Stimulated activated CD8-positive, alpha-beta memory T cell treated with anti-CD3 and anti-CD28 coated beads, Interleukin-4, amount 100 ng/mL, for 4 hours (primary cell): ENCODE measurements at regions not wholly inside any gene's neighbourhood (a gene's known extent, or its start where the extent isn't known, plus 50 kb on each side); places are given as distances from the start of the nearest gene placed in this dataset.

Experiments
- DNase-seq, 2 donors: peaks; one replicate each; pipeline ENCODE4 v3.0.0-alpha.2; 2020; ENCODE audit warnings: low read depth in 2 of 2, low spot score in 1 of 2

- DNase-seq, result no peak
Measured at GRCh38 chr6:138607478-138608433, 108.5 kb upstream of the NHSL1 start.

- DNase-seq, result no peak
Measured at GRCh38 chr6:138608896-138609295, 109.6 kb upstream of the NHSL1 start.

GRCh38 chr6:138609801-138610430 is 110.6 kb upstream of the NHSL1 start:
- no peak for DNase-seq

GRCh38 chr6:138610816-138611215 is 111.5 kb upstream of the NHSL1 start:
- no peak for DNase-seq

GRCh38 chr6:138614151-138614550 is 114.9 kb upstream of the NHSL1 start:
- DNase-seq, result no peak

DNA sequence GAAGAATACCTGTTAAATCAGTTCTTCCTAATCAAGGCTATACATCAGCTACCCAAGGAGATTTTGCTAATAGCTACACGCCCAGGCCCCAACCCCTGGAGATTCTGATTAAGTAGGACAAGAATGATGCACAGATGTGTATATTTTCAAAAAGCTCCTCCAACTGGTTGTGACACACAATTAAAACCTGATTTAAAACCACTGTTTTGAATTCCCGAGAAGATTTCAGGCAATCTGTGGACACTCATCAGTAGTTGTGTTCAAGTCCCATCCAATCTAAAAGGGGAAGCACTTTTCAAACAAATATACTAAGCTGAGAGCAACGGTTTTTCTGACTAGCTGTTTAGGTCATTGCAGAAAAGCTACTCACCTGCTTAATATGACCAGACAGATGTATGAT is 118.9 kb upstream of the NHSL1 start:
- DNase-seq, result no peak

DNA sequence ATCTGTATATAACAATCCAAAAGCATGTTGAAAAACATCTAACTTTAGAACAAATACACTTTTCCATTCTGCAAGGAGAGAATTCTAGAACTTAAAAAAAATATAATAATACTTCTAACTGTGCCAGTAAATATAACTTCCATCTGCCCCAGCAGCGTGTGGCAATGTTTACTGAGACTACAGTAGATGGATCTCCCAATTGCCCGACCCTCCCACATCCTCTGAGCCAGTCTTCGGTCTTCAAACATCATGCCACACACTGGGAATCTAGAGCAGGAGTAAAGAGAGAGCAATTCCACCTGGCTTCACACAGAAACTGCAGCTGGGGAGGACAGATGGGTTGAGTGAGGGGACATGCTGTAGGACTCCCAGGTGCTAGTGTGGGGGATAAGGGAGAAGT is 121.3 kb upstream of the NHSL1 start:
- no peak for DNase-seq

- no peak for DNase-seq
Measured at GRCh38 chr6:138622967-138623366, 123.7 kb upstream of the NHSL1 start.

GRCh38 chr6:138631566-138631965 is 132.3 kb upstream of the NHSL1 start:
- no peak for DNase-seq

GRCh38 chr6:138637822-138638221 is 135.7 kb upstream of the CCDC28A start:
- no peak for DNase-seq

DNA sequence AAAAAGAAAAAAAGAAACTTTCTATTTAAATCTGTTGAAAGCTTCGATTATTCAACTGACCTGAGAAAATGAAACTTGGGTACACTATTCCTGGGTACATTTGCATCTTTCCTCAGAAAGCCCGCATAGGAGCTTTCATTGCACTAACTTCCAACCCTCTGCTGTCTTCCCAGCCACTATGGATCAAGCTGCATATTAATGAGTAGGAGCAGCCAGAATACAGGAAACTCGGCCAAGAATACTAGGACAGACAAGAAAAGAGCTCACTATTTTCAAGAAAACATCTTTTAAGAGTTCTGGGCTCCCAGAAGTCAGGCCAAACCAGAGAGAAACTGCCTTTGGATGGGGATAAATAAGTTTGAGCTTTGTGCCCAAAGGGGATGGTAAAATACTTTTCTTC is 135.0 kb upstream of the CCDC28A start:
- DNase-seq, result no peak

- DNase-seq, result no peak
Measured at GRCh38 chr6:138640028-138640427, 133.5 kb upstream of the CCDC28A start.

GRCh38 chr6:138643210-138643609 is 130.4 kb upstream of the CCDC28A start:
- DNase-seq, result no peak

GRCh38 chr6:138645976-138646640 is 127.5 kb upstream of the CCDC28A start:
- DNase-seq, result no peak

- no peak for DNase-seq
Measured at GRCh38 chr6:138647006-138647405, 126.6 kb upstream of the CCDC28A start.

- no peak for DNase-seq
Measured at GRCh38 chr6:138648127-138648526, 125.4 kb upstream of the CCDC28A start.

GRCh38 chr6:138651491-138651890 is 122.1 kb upstream of the CCDC28A start:
- no peak for DNase-seq

DNA sequence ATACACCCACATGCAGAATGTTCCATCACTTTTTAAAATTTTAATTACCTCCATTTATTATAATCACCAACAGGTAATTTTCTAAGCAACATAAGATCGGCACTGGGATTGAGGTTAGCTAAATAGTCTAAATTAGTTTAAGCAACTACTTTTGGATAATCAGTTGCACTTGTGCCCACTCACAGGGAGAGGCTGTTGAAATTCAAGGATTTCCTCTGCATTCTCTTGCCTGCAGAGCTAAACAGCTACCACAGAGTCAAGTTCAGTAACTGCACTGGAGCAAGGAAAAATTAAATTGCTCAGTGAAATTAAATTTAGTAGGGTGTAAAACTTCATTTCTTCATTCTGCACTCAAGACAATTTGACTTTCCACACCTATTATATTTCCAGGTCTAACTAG is 120.7 kb upstream of the CCDC28A start:
- no peak for DNase-seq

DNA sequence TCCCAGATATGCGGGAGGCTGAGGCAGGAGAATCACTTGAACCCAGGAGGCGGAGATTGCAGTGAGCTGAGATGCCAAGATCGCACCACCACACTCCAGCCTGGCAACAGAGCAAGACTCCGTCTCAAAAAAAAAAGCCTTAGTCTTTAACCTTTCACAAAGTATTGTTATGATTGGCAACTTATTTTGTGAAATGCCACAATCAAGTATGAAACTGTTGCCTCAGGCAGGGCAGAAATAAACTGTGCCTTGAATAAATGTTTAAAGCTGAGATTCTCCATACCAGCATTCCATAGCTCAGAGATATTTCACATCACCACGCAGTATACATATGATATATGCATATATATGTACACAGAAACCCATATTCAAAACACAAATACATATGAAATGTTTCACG is 120.1 kb upstream of the CCDC28A start:
- no peak for DNase-seq

DNA sequence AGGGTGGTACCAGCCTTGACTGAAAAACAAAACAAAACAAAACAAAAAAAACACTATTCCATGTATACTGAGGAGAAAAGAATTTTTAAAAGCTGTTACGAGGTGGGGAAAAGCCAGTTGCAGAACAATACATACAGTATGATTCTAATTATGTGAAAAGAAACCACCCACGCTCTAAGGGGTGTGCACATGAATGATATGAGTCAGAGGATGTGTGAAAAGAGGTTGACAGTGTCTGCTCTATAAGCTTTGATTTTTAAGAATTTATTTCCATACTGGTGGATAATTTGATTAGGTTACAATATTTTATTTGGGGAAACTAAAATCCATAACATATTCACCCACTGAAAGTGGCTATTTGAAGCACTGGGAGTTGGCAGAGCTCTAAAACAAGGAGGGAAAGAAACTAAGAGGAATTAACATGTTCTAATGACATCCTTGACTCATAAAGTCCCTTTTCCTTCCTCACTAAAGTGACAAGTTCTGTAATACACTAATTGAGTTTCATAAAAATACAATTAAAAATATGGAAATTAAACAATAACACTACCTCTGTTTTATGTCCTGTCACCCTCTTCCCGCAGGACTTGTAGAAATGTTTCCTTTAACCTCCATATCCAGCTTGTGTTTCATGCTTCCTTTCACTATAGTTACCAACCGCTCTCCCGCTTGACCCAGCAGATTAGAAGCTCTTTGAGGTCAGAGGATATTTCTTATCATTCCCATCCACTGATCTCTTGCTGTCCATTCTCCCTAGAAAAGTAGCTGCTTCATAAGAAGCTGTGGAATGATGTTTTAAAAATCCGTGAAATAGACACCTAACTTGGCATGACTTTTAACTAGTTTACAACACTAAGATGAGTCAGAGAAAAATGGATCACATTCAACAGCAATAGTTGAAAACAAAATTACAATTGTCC is 118.6 kb upstream of the CCDC28A start:
- DNase-seq, result no peak

DNA sequence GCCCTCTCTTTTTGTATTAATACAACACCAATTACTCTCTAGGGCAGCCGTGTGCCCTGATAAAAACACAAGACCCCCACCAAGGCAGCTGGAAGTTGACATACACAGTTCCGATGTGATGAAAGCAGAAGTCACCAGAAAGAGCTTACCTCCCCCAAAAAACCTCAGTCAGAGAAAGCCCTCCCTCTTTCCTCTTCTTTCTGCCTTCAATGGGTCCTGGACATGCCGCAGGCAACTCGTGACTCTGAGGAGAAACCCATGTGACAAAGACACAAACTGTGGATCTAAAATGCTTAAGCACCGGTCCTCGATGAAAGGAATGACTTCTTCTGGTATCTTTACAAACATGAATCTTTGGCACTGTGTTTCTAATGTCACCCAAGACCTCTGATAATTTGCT is 117.7 kb upstream of the CCDC28A start:
- DNase-seq, result no peak
